ENCODE measurements at regions not wholly inside any gene's neighbourhood (a gene's known extent, or its start where the extent isn't known, plus 50 kb on each side); places are given as distances from the start of the nearest gene placed in this dataset.

- TF ChIP-seq TEAD4 (IDR thresholded peaks at IDR 0.05) (no peak), MAX (IDR thresholded peaks at IDR 0.05) (no peak), REST (IDR thresholded peaks at IDR 0.05; ENCODE audit: low read depth) (no peak), NFIC (IDR thresholded peaks at IDR 0.05) (no peak), FOXM1 (IDR thresholded peaks at IDR 0.05; ENCODE audit: borderline replicate concordance, low read depth) (no peak)
These were observed 292.8 kb downstream of the SEC14L1 start for GRCh38 chr17:77433385-77434135.

GRCh38 chr17:77434136-77435114, 293.7 kb downstream of the SEC14L1 start:
- no peak for TF ChIP-seq FOXM1 (IDR thresholded peaks at IDR 0.05; ENCODE audit: borderline replicate concordance, low read depth)
- no peak for TF ChIP-seq NFIC (IDR thresholded peaks at IDR 0.05)
- no peak for TF ChIP-seq MAX (IDR thresholded peaks at IDR 0.05)
- TF ChIP-seq REST (IDR thresholded peaks at IDR 0.05; ENCODE audit: low read depth), result no peak
- no peak for TF ChIP-seq TEAD4 (IDR thresholded peaks at IDR 0.05)
- no peak for TF ChIP-seq EGR1 (IDR thresholded peaks at IDR 0.05)
- TF ChIP-seq ZBTB7A (IDR thresholded peaks at IDR 0.05; ENCODE audit: low read depth), result no peak
- no peak for TF ChIP-seq YY1 (IDR thresholded peaks at IDR 0.05; ENCODE audit: low read depth)
- TF ChIP-seq TCF12 (IDR thresholded peaks at IDR 0.05; ENCODE audit: low read depth), result no peak
- TF ChIP-seq CEBPB (IDR thresholded peaks at IDR 0.05), result no peak
- no peak for TF ChIP-seq CREB1 (IDR thresholded peaks at IDR 0.05; ENCODE audit: low read depth)
- TF ChIP-seq TAF1 (IDR thresholded peaks at IDR 0.05; ENCODE audit: low read depth), result no peak
- TF ChIP-seq USF1 (IDR thresholded peaks at IDR 0.05), result no peak
- no peak for TF ChIP-seq RAD21 (IDR thresholded peaks at IDR 0.05; ENCODE audit: low read depth)

- TF ChIP-seq CEBPB (IDR thresholded peaks at IDR 0.05) (no peak), TEAD4 (IDR thresholded peaks at IDR 0.05) (no peak), USF1 (IDR thresholded peaks at IDR 0.05) (no peak), MAX (IDR thresholded peaks at IDR 0.05) (no peak), EP300 (IDR thresholded peaks at IDR 0.05; ENCODE audit: borderline replicate concordance) (no peak), FOXM1 (IDR thresholded peaks at IDR 0.05; ENCODE audit: borderline replicate concordance, low read depth) (no peak), CREB1 (IDR thresholded peaks at IDR 0.05; ENCODE audit: low read depth) (no peak), TAF1 (IDR thresholded peaks at IDR 0.05; ENCODE audit: low read depth) (no peak), NFIC (IDR thresholded peaks at IDR 0.05) (no peak)
These were observed 294.7 kb downstream of the SEC14L1 start for GRCh38 chr17:77435272-77436057.

- TF ChIP-seq FOXM1 (IDR thresholded peaks at IDR 0.05; ENCODE audit: borderline replicate concordance, low read depth) (no peak), USF1 (IDR thresholded peaks at IDR 0.05) (no peak), YY1 (IDR thresholded peaks at IDR 0.05; ENCODE audit: low read depth) (no peak), TAF1 (IDR thresholded peaks at IDR 0.05; ENCODE audit: low read depth) (no peak), CREB1 (IDR thresholded peaks at IDR 0.05; ENCODE audit: low read depth) (no peak)
These were observed 295.3 kb downstream of the SEC14L1 start for GRCh38 chr17:77436058-77436442.

All from Ishikawa (cell line).